Neural cell (in vitro differentiated cells): ENCODE measurements at regions not wholly inside any gene's neighbourhood (a gene's known extent, or its start where the extent isn't known, plus 50 kb on each side); places are given as distances from the start of the nearest gene placed in this dataset.

Source experiments
- H2AFZ ChIP-seq: fragments of 200-600, 300-800 bp; sonication (generic), shearing (Covaris generic); 2 replicates; pipeline ENCODE4 v1.6.0; 2014; ENCODE audit warnings: low read depth, mild to moderate bottlenecking, antibody characterized with exemption, low read length, moderate library complexity
- H3F3A ChIP-seq: fragments of 200-600 bp; shearing (Covaris generic); 2 replicates; pipeline ENCODE4 v1.6.1; 2016; ENCODE audit warnings: mild to moderate bottlenecking, moderate library complexity, mixed read lengths, antibody characterized with exemption, low read length; ENCODE audit not compliant: insufficient read depth, poor library complexity, severe bottlenecking
- H3K27ac ChIP-seq: fragments of 200-600, 300-800 bp; sonication (generic), shearing (Covaris generic); 2 replicates; pipeline ENCODE4 v1.5.1; 2014; ENCODE audit warnings: mild to moderate bottlenecking, low read length, moderate library complexity
- H3K27me3 ChIP-seq: fragments of 300-800, 200-600 bp; sonication (generic), shearing (Covaris generic); 2 replicates; pipeline ENCODE4 v1.6.0; 2014; ENCODE audit warnings: mild to moderate bottlenecking, low read depth, low read length, moderate library complexity; ENCODE audit not compliant: insufficient read depth
- H3K36me3 ChIP-seq: fragments of 300-800, 200-600 bp; sonication (generic), shearing (Covaris generic); 2 replicates; pipeline ENCODE4 v1.5.1; 2014; ENCODE audit warnings: mild to moderate bottlenecking, antibody characterized with exemption, low read length, moderate library complexity; ENCODE audit not compliant: insufficient read depth
- H3K4me2 ChIP-seq: fragments of 300-800, 200-600 bp; sonication (generic), shearing (Covaris generic); 2 replicates; pipeline ENCODE4 v1.6.0; 2014; ENCODE audit warnings: mild to moderate bottlenecking, low read length
- H3K4me3 ChIP-seq: fragments of 300-800, 200-600 bp; sonication (generic), shearing (Covaris generic); 2 replicates; pipeline ENCODE4 v1.5.1; 2014; ENCODE audit warnings: mild to moderate bottlenecking, low read length, moderate library complexity
- H3K79me2 ChIP-seq: fragments of 200-600 bp; shearing (Covaris generic); replicated peaks from 2 replicates; pipeline ENCODE4 v1.6.0; 2014; ENCODE audit warnings: mild to moderate bottlenecking, low read length, moderate library complexity; ENCODE audit not compliant: insufficient read depth
- H3K9ac ChIP-seq: fragments of 300-800, 200-600 bp; sonication (generic), shearing (Covaris generic); 2 replicates; pipeline ENCODE4 v1.6.1; 2016; ENCODE audit warnings: mild to moderate bottlenecking, low read length, mixed read lengths
- H3K9me2 ChIP-seq: fragments of 200-600 bp; shearing (Covaris generic); 2 replicates; pipeline ENCODE4 v1.6.1; 2016; ENCODE audit warnings: mild to moderate bottlenecking, low read length, mixed read lengths; ENCODE audit not compliant: insufficient read depth
- H3K9me3 ChIP-seq: fragments of 200-600, 300-800 bp; sonication (generic), shearing (Covaris generic); 2 replicates; pipeline ENCODE4 v1.6.1; 2016; ENCODE audit warnings: mild to moderate bottlenecking, mixed run types, low read length, moderate library complexity, mixed read lengths
- H4K20me1 ChIP-seq: fragments of 200-600 bp; shearing (Covaris generic); 2 replicates; pipeline ENCODE4 v1.6.1; 2016; ENCODE audit warnings: mild to moderate bottlenecking, mixed run types; ENCODE audit not compliant: insufficient read depth
- EP300 ChIP-seq: fragments of 450-650 bp; conservative IDR thresholded peaks from 2 replicates; pipeline ENCODE4 v1.6.1; 2014; ENCODE audit warnings: antibody characterized with exemption, mild to moderate bottlenecking, moderate library complexity; ENCODE audit not compliant: poor library complexity, severe bottlenecking
- EZH2 ChIP-seq: fragments of 200-600, 300-800 bp; shearing (Covaris generic), sonication (generic); IDR thresholded peaks from 2 replicates; pipeline ENCODE4 v1.6.1; 2014; ENCODE audit warnings: antibody characterized with exemption, low read length, borderline replicate concordance, mild to moderate bottlenecking; ENCODE audit not compliant: insufficient read depth, poor library complexity, severe bottlenecking
- MXI1 ChIP-seq: fragments of 450-650 bp; conservative IDR thresholded peaks from 2 replicates; pipeline ENCODE4 v1.6.1; 2014; ENCODE audit warnings: antibody characterized with exemption, mild to moderate bottlenecking; ENCODE audit not compliant: poor library complexity, severe bottlenecking
- POLR2AphosphoS5 ChIP-seq: IDR thresholded peaks from 2 replicates; pipeline ENCODE4 v1.6.1; 2012
- RAD21 ChIP-seq: fragments of 450-650 bp; conservative IDR thresholded peaks from 2 replicates; pipeline ENCODE4 v1.6.1; 2014; ENCODE audit warnings: antibody characterized with exemption, mild to moderate bottlenecking, moderate library complexity
- SMC3 ChIP-seq: fragments of 450-650 bp; conservative IDR thresholded peaks from 2 replicates; pipeline ENCODE4 v1.6.1; 2014; ENCODE audit warnings: antibody characterized with exemption, mild to moderate bottlenecking, moderate library complexity; ENCODE audit not compliant: poor library complexity
- TAF1 ChIP-seq: IDR thresholded peaks from 2 replicates; pipeline ENCODE4 v1.6.1; 2012; ENCODE audit warnings: low read depth
- TF ChIP-seq, protein P1 (sequence below): fragments of 450-650 bp; IDR thresholded peaks from 2 replicates; pipeline ENCODE4 v1.5.1; 2014; ENCODE audit warnings: antibody characterized with exemption, mild to moderate bottlenecking, moderate library complexity; ENCODE audit not compliant: poor library complexity, severe bottlenecking
- TF ChIP-seq, protein P2 (sequence below): IDR thresholded peaks from 2 replicates; pipeline ENCODE4 v1.6.1; 2012; ENCODE audit warnings: borderline replicate concordance

DNA sequence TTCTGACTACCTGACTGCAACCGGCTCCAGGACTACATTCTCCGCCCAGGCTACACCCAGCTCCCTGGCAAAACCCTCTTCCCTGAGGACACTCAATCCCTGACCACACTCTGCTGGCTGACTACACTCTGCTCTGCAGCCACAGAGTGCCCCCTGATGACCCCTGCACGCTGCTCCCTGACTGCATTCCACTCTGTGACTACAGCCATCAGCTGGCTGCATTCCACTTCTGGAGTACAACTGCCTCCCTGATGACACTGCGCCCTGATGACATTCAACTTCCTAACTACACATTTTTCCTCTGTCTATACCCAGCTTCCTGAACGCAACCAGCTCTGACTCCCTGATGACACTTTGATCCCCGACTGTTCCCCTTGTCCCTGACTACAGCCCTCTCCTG lies 71.3 kb upstream of the NRXN1 start:
- Histone ChIP-seq H3K9me2 (no peaks in the 10 kb centered on the region), H3K9ac (no peak overlapping the region), H3K79me2 (no peaks in the 10 kb centered on the region), H2AFZ (no peak overlapping the region), H3K4me2 (no peak overlapping the region), H3K4me3 (no peak overlapping the region), H3K27me3 (no peaks in the 10 kb centered on the region), H4K20me1 (no peaks in the 10 kb centered on the region), H3K9me3 (no peaks in the 10 kb centered on the region), H3K36me3 (no peaks in the 10 kb centered on the region), H3F3A (no peaks in the 10 kb centered on the region), H3K27ac (no peak overlapping the region)
- TF ChIP-seq MXI1 (no peak), EZH2 (no peak), POLR2AphosphoS5 (no peak), SMC3 (no peak), EP300 (no peak), TAF1 (no peak), RAD21 (no peak)
- TF ChIP-seq, protein P1, sequence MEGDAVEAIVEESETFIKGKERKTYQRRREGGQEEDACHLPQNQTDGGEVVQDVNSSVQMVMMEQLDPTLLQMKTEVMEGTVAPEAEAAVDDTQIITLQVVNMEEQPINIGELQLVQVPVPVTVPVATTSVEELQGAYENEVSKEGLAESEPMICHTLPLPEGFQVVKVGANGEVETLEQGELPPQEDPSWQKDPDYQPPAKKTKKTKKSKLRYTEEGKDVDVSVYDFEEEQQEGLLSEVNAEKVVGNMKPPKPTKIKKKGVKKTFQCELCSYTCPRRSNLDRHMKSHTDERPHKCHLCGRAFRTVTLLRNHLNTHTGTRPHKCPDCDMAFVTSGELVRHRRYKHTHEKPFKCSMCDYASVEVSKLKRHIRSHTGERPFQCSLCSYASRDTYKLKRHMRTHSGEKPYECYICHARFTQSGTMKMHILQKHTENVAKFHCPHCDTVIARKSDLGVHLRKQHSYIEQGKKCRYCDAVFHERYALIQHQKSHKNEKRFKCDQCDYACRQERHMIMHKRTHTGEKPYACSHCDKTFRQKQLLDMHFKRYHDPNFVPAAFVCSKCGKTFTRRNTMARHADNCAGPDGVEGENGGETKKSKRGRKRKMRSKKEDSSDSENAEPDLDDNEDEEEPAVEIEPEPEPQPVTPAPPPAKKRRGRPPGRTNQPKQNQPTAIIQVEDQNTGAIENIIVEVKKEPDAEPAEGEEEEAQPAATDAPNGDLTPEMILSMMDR = no peak
- TF ChIP-seq, protein P2, sequence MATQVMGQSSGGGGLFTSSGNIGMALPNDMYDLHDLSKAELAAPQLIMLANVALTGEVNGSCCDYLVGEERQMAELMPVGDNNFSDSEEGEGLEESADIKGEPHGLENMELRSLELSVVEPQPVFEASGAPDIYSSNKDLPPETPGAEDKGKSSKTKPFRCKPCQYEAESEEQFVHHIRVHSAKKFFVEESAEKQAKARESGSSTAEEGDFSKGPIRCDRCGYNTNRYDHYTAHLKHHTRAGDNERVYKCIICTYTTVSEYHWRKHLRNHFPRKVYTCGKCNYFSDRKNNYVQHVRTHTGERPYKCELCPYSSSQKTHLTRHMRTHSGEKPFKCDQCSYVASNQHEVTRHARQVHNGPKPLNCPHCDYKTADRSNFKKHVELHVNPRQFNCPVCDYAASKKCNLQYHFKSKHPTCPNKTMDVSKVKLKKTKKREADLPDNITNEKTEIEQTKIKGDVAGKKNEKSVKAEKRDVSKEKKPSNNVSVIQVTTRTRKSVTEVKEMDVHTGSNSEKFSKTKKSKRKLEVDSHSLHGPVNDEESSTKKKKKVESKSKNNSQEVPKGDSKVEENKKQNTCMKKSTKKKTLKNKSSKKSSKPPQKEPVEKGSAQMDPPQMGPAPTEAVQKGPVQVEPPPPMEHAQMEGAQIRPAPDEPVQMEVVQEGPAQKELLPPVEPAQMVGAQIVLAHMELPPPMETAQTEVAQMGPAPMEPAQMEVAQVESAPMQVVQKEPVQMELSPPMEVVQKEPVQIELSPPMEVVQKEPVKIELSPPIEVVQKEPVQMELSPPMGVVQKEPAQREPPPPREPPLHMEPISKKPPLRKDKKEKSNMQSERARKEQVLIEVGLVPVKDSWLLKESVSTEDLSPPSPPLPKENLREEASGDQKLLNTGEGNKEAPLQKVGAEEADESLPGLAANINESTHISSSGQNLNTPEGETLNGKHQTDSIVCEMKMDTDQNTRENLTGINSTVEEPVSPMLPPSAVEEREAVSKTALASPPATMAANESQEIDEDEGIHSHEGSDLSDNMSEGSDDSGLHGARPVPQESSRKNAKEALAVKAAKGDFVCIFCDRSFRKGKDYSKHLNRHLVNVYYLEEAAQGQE = no peak

DNA sequence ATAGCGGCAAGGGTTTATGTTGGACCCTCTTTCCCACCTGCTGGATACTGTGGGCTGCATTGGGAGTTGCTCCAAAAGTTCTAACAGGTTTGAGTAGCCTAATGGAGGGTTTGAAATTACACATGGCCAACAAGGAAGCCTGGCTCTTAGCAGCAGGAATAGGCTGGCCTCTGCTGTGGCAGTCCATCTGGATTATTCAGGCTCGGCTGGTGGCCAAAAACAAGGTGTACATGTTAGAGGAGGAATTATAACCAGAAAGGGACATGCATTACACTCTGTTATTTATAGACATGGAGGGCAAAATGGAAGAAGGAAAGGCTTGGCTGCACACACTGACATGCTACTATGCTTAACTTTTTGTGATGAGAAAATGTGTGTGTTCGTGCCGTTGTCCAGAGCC lies 61.1 kb upstream of the NRXN1 start:
- Histone ChIP-seq H3F3A (no peaks in the 10 kb centered on the region), H3K4me2 (no peak overlapping the region), H3K27ac (no peak overlapping the region), H3K9me2 (no peaks in the 10 kb centered on the region), H2AFZ (no peak overlapping the region), H3K27me3 (no peaks in the 10 kb centered on the region), H3K4me3 (no peak overlapping the region), H3K9me3 (no peaks in the 10 kb centered on the region), H3K9ac (no peak overlapping the region), H3K36me3 (no peaks in the 10 kb centered on the region), H4K20me1 (no peaks in the 10 kb centered on the region), H3K79me2 (no peaks in the 10 kb centered on the region)
- TF ChIP-seq EP300 = no peak
- TF ChIP-seq EZH2 = no peak
- no peak for TF ChIP-seq POLR2AphosphoS5
- TF ChIP-seq, protein P2 = no peak
- no peak for TF ChIP-seq MXI1
- TF ChIP-seq, protein P1 = no peak
- TF ChIP-seq SMC3 = no peak
- no peak for TF ChIP-seq RAD21
- no peak for TF ChIP-seq TAF1
